ENCODE measurements at regions not wholly inside any gene's neighbourhood (a gene's known extent, or its start where the extent isn't known, plus 50 kb on each side); places are given as distances from the start of the nearest gene placed in this dataset.

DNA sequence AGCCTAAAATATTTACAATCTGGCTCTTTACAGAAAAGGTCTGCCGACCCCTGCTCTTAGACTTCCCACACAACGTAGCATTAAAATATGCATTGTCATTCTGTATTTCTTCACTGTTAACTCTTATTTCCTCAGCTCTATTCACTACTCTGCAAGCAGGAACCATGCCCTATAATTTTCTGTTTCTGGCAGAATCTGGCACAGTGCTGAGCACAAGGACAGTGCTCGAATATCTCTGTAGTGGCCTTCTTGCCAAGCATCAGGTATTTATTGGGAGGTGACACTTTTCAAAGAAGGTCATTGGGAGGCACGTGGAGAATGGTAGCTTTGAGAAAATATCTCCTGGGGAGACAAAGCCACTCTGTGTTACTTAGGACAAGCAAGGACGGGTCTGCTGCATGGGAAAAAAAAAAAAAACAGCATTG is 77.9 kb downstream of the PSMG1 start:
- TF ChIP-seq CTCF (IDR thresholded peaks at IDR 0.05; ENCODE audit: poor library complexity) (no peak), EZH2phosphoT487 (IDR thresholded peaks at IDR 0.05; ENCODE audit: low read depth, severe bottlenecking, unreplicated experiment) (no peak)
